ENCODE measurements at regions not wholly inside any gene's neighbourhood (a gene's known extent, or its start where the extent isn't known, plus 50 kb on each side); places are given as distances from the start of the nearest gene placed in this dataset.

GRCh38 chr2:108169982-108170625, 69.7 kb upstream of the SULT1C3 start:
- WGBS: 40% methylated on average over 3 of the region's 3 CpGs
- intact Hi-C loops (cut with DNase I): no loop called here
- no peak for TF ChIP-seq POLR2AphosphoS5 (IDR thresholded peaks at IDR 0.05)
- TF ChIP-seq POLR2A (IDR thresholded peaks at IDR 0.05; ENCODE audit: low read depth): no peak
- peak in 1 of 3 experiments; percentile 30 for TF ChIP-seq CTCF (IDR thresholded peaks at IDR 0.05)

GRCh38 chr2:108171657-108172056, 68.1 kb upstream of the SULT1C3 start:
- no peak for DNase-seq (ENCODE audit: extremely low spot score)
- 57% methylated on average over 3 of the region's 3 CpGs for WGBS
- intact Hi-C loops (cut with DNase I): no loop called here
- Histone ChIP-seq H3K4me3 (no peak overlapping the region), H3K27ac (replicated peaks in 1 of 4) (no peak overlapping the region), H3K27me3 (no peaks in the 10 kb centered on the region), H3K9me3 (no peaks in the 10 kb centered on the region), H3K4me1 (no peaks in the 10 kb centered on the region), H3K36me3 (no peaks in the 10 kb centered on the region)
- TF ChIP-seq POLR2AphosphoS5 (IDR thresholded peaks at IDR 0.05) (no peak), CTCF (IDR thresholded peaks at IDR 0.05) (no peak), EP300 (IDR thresholded peaks at IDR 0.05) (no peak), POLR2A (IDR thresholded peaks at IDR 0.05; ENCODE audit: low read depth) (no peak)

More at GRCh38 chr2:108169982-108170625, 69.7 kb upstream of the SULT1C3 start:
- H3K9me3 ChIP-seq: no peaks in the 10 kb centered on the region
- H3K36me3 ChIP-seq: no peaks in the 10 kb centered on the region
- H3K4me1 ChIP-seq: no peaks in the 10 kb centered on the region
- DNase-seq (ENCODE audit: extremely low spot score): no peak
- H3K27ac ChIP-seq (replicated peaks in 1 of 4): no peak overlapping the region
- H3K4me3 ChIP-seq: no peak overlapping the region
- no peaks in the 10 kb centered on the region for H3K27me3 ChIP-seq

- 49% methylated on average over 7 of the region's 7 CpGs for WGBS
- intact Hi-C loops (cut with DNase I): no loop called here
- no peaks in the 10 kb centered on the region for H3K36me3 ChIP-seq
Measured at GRCh38 chr2:108182489-108182888, 57.3 kb upstream of the SULT1C3 start.

GRCh38 chr2:108184419-108184818, 55.3 kb upstream of the SULT1C3 start:
- WGBS: 44% methylated on average over 2 of the region's 2 CpGs
- no peak for DNase-seq (ENCODE audit: extremely low spot score)
- TF ChIP-seq POLR2AphosphoS5 (IDR thresholded peaks at IDR 0.05): no peak
- no peak for TF ChIP-seq POLR2A (IDR thresholded peaks at IDR 0.05; ENCODE audit: low read depth)
- TF ChIP-seq EP300 (IDR thresholded peaks at IDR 0.05): no peak
- TF ChIP-seq CTCF (IDR thresholded peaks at IDR 0.05): peak in 1 of 3 experiments; percentile 11
- intact Hi-C loops (cut with DNase I): no loop called here
- H3K27me3 ChIP-seq: no peaks in the 10 kb centered on the region
- no peak overlapping the region for H3K4me3 ChIP-seq
- H3K9me3 ChIP-seq: no peaks in the 10 kb centered on the region
- no peaks in the 10 kb centered on the region for H3K36me3 ChIP-seq
- H3K4me1 ChIP-seq: no peaks in the 10 kb centered on the region
- no peak overlapping the region for H3K27ac ChIP-seq (replicated peaks in 1 of 4)

More at GRCh38 chr2:108182489-108182888, 57.3 kb upstream of the SULT1C3 start:
- H3K27me3 ChIP-seq: no peaks in the 10 kb centered on the region
- H3K4me3 ChIP-seq: no peak overlapping the region
- no peak overlapping the region for H3K27ac ChIP-seq (replicated peaks in 1 of 4)
- no peaks in the 10 kb centered on the region for H3K4me1 ChIP-seq
- no peaks in the 10 kb centered on the region for H3K9me3 ChIP-seq
- DNase-seq (ENCODE audit: extremely low spot score): no peak
- TF ChIP-seq EP300 (IDR thresholded peaks at IDR 0.05) (no peak), POLR2A (IDR thresholded peaks at IDR 0.05; ENCODE audit: low read depth) (no peak), CTCF (IDR thresholded peaks at IDR 0.05) (no peak), POLR2AphosphoS5 (IDR thresholded peaks at IDR 0.05) (no peak)

GRCh38 chr2:108189316-108189715, 50.5 kb upstream of the SULT1C3 start:
- no peaks in the 10 kb centered on the region for H3K27me3 ChIP-seq

More at GRCh38 chr2:108189316-108189715, 50.5 kb upstream of the SULT1C3 start:
- Histone ChIP-seq H3K4me3 (no peak overlapping the region), H3K4me1 (no peaks in the 10 kb centered on the region), H3K9me3 (peaks cover 0 to 3% (median 0%) of the 10 kb centered on the region in 4 donors), H3K27ac (replicated peaks in 1 of 4) (no peak overlapping the region), H3K36me3 (no peaks in the 10 kb centered on the region)
- intact Hi-C loops (cut with DNase I): no loop called here
- TF ChIP-seq CTCF (IDR thresholded peaks at IDR 0.05): no peak
- 7% methylated on average over 1 of the region's 1 CpG for WGBS
- no peak for DNase-seq (ENCODE audit: extremely low spot score)

All from esophagus muscularis mucosa (tissue), 4 donors.